Testis (tissue), 2 donors: ENCODE measurements at regions not wholly inside any gene's neighbourhood (a gene's known extent, or its start where the extent isn't known, plus 50 kb on each side); places are given as distances from the start of the nearest gene placed in this dataset.

Source experiments
- POLR2A ChIP-seq: fragments of 450-650 bp; IDR thresholded peaks from one replicate; pipeline ENCODE4 v1.6.1; 2017; ENCODE audit warnings: antibody characterized with exemption, mild to moderate bottlenecking, moderate library complexity
- TF ChIP-seq, protein P1 (sequence below), 3 experiments: fragments of 450-650 bp in 2 of 3; fragments of 200-600 bp in 1 of 3; sonication (generic) in 1 of 3; IDR thresholded peaks; one replicate each; pipeline ENCODE4 v1.5.1; 2016 to 2019; ENCODE audit warnings: antibody characterized with exemption in 3 of 3, mild to moderate bottlenecking in 2 of 3, moderate library complexity in 1 of 3

DNA sequence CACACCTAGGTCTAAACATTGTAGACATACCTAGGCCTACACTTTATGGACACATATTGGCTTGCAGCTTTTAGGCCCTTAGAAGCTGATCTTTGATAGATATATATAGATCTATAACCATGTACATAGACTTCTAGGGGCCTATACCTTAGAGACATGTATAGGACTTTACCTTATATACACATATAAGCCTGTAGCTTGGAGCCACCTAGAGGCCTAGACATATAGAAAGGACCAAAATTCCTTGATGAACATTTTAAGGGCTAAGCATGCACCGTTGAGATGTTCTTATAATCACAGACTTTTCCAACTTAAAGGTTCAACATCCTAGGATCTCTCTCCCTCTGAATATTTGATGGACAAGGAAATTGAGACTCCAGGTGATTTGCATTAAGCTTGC, 371.7 kb upstream of the SASH1 start:
- TF ChIP-seq, protein P1, sequence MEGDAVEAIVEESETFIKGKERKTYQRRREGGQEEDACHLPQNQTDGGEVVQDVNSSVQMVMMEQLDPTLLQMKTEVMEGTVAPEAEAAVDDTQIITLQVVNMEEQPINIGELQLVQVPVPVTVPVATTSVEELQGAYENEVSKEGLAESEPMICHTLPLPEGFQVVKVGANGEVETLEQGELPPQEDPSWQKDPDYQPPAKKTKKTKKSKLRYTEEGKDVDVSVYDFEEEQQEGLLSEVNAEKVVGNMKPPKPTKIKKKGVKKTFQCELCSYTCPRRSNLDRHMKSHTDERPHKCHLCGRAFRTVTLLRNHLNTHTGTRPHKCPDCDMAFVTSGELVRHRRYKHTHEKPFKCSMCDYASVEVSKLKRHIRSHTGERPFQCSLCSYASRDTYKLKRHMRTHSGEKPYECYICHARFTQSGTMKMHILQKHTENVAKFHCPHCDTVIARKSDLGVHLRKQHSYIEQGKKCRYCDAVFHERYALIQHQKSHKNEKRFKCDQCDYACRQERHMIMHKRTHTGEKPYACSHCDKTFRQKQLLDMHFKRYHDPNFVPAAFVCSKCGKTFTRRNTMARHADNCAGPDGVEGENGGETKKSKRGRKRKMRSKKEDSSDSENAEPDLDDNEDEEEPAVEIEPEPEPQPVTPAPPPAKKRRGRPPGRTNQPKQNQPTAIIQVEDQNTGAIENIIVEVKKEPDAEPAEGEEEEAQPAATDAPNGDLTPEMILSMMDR (IDR thresholded peaks at IDR 0.05): no peak
- no peak for TF ChIP-seq POLR2A
